ENCODE measurements at regions not wholly inside any gene's neighbourhood (a gene's known extent, or its start where the extent isn't known, plus 50 kb on each side); places are given as distances from the start of the nearest gene placed in this dataset.
"Not testable (repeated sequence)": the region's sequence is repeated elsewhere in the genome, so short reads cannot be mapped to it uniquely, and the experiment has no call there.

DNA sequence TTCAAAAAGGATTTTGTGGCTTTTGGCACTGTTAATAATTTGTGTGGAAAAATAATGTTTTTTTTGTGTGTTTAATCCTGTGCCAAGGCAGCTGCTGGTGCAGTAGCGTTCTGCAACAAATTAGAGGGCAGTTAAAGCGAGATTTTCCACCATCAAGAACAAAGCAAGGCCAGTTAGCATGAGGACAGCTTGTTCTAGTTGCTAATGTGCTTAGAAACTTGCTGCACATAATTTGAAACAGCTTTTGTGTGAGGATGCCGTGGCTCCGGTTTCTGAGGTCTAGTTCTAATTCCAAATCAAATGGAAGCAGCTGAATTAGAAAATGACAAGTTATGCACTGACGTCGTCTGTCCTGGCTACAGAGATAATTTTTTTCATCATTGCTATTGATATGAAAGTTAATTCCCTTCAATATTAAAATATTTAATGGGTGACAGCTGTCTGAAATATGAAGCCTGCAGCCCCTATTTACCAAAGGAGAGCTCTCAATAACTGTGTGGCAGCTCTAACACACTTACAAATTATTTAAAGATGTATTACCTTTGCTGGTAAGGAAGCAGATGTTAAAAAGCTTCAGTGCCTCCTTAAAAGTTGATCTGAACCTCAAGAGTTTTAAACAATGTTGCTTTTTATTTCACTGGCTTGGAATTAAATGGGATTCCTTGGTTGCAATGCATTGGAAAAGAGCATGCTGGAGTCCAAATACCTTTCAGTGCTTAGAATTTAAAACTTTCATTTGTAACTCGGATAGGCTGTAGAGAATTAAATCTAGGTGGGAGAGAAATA lies 128.6 kb downstream of the SPATA31D1 start:
- no peak for FAIRE-seq

- FAIRE-seq, result no peak
Measured at GRCh38 chr9:82122731-82123130, 134.2 kb downstream of the SPATA31D1 start.

DNA sequence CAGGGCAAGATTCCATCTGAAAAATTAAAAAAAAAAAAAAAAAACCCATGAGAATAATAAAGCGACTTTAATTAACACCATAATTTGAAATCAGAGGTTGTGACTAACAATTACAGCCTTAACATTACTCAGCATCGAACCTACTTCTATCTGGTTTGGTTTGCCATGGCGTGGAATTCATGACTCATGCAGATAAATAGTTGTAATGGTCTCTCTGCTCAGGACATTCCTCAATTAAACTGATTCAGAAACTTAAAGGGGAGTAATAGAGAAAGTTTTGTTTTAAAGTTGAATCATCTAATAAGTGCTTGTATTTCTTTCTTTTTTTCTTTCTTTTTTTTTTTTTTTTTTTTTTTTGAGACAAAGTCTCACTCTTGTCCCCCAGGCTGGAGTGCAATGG lies 135.5 kb downstream of the SPATA31D1 start:
- FAIRE-seq, result no peak

DNA sequence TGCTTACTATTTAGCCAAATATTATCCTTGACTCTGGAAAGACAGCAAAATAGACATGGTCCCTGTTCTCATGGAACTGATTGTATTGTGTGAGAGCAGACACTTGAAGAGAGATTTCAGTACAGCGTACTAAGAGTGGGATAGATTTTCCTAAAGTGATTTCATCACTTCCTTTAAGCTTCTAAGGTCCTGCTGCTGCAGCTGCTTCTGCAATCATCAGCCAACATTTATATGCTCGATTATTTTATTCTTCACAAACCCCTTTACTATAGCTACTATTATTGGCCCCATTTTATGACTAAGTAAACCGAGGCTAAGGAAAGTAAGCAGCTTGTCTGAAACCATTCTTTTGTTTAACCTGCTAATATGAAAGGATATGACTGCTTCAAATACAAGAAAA lies 137.7 kb downstream of the SPATA31D1 start:
- no peak for FAIRE-seq

- FAIRE-seq, result no peak
Measured at GRCh38 chr9:82127465-82127864, 138.9 kb downstream of the SPATA31D1 start.

DNA sequence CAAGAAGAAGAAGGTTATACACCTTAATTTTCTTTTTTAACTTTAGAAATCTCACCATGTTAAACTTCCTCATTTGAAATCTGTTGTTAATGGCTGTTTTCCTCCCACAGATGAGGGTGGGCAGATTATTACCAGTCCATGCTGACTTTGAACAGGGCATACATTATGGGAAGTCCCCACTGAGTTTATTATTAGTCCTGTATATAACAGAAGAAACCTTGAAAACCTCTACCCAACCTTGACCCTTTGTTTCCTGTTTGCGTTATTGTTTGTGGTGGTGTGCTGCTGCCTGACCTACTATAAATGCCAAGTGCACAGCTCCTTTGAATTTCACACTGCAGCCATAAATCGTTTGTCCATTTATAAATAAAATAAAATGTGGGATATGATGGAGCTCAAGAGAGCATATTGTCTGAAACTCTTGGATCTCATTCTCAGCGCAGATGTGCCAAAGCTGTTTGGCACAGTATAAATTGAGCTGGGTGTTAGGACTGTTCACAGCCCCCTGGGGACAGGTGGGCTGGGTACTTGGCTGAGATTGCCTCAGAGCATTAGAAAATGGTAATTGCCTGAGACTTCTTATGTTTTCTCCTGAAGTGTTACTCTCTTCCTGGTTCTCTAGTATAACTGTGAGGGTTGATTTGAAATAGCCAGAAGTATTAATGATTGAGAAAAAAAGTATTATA lies 139.6 kb downstream of the SPATA31D1 start:
- no peak for FAIRE-seq

- no peak for FAIRE-seq
Measured at GRCh38 chr9:82129708-82130107, 141.1 kb downstream of the SPATA31D1 start.

DNA sequence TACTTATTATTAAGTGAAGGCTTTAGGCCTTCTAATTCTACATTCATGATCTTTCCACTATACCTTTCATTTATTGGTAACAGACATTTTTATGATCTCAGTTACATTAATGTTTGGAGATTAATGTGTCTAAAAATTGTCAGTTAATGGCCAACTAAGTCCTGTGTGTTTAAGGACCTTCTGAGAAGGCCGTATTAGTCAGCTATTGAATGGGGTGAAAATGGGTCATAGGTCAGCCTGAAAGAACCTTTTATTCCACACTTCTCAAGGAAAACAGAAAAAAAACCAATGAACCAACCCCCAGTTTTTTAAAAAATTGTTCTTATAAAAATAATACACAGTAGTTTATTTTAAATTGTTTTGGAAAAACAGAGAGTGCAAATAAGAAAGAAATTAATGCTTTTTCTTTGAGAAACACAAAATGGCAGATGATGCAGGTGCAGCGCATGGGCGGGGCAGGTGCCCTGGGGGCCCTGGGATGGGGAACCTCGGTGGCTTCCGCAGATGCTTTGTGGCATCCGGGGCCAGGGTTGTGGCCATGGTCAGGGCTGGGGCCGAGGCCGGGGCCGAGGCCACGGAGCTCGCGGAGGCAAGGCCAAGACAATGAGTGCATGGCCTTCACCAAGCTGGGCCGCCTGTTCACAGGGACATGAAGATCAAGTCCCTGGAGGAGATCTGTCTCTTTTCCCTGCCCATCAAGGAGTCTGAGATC lies 141.9 kb downstream of the SPATA31D1 start:
- FAIRE-seq, result no peak

- no peak for FAIRE-seq
Measured at GRCh38 chr9:82131072-82131471, 142.5 kb downstream of the SPATA31D1 start.

- no peak for FAIRE-seq
Measured at GRCh38 chr9:82132024-82132423, 143.5 kb downstream of the SPATA31D1 start.

DNA sequence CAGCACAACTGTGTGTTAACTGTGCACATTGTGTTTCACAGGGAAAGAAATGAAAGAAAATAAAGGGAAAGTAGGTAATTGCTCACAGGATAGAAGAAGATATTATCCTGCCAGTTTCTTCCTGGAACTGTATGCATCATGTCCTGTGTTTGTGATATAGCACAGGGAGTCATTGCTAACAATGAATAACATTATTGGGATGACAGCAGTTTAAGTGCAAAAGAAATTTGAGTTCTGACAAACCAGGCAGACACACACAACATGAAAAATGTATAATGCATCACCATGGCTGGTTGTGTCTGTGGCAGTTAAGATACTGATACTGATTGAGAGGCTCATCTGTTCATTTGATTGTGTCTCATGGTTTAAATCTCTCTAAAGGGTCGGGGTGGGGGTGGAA lies 145.4 kb downstream of the SPATA31D1 start:
- no peak for FAIRE-seq

GRCh38 chr9:82135106-82135505 lies 146.5 kb downstream of the SPATA31D1 start:
- no peak for FAIRE-seq

GRCh38 chr9:82138081-82138480 lies 149.5 kb downstream of the SPATA31D1 start:
- FAIRE-seq, result not testable (repeated sequence)

- no peak for FAIRE-seq
Measured at GRCh38 chr9:82140471-82140870, 151.9 kb downstream of the SPATA31D1 start.

DNA sequence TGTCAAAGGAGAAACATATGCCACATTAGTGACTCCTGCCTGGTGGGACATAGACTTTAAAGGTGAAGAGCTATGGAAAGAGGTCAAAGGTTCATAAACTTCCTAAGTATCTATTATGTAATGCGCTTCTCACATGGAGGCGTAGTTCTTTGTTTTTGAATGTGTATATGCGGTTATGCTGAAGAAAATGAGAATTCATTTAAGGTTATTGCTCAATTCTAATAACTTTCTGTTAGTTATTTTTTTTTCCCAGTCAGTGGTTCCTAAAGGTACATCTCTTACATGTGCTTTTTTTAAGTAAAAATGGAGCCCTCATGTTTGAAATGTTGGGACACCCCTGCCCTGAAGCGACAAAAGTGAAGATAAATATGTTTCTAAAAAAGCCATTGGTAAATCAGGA lies 156.2 kb downstream of the SPATA31D1 start:
- FAIRE-seq, result no peak

DNA sequence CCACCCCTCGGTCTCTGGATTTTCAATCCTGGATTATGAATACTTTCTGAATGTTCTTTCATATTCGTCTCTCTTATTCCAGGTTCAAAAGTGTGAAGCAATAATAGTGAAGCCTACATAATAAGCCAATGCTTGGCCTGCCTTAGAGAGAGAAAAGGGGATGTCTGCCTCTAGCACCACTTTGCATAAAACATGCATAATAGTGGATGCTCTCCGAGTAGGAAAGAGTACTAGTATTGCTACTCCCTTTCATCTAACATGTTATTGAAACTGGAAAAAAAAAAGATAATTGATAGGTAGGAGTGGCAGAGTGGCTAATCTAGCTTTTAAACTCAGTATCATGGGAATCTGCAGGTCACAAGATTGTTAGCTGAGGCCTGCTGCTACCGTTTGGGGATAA lies 158.1 kb downstream of the SPATA31D1 start:
- FAIRE-seq, result no peak

DNA sequence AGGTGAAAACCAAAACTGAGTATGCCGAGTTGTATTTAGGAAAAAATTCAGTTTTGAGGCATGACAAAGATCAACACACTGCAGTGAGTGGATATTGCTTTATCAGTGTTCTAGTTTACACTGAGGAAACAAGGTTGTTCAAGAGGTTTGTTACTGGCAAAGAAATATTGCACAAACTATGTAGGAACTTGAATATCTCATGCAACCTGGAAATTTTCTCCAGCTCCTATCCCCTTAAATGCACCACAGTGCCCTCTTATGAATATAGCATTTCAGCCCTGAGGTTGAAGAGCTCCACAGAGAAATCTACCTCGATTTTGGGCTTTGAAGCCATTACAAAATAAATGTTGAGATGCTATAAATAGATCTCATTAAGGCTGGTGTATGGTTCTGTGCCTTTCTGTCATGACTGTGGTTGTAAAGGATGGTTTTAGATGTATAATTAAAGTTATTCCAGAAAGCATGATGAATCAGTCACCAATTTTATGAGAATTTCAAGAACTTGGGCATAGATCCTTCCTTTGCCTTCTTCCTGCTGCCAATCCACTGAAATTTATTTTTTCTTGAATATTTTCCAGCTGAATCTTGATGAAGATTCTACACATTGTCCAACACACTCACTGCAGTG lies 159.3 kb downstream of the SPATA31D1 start:
- FAIRE-seq, result no peak

DNA sequence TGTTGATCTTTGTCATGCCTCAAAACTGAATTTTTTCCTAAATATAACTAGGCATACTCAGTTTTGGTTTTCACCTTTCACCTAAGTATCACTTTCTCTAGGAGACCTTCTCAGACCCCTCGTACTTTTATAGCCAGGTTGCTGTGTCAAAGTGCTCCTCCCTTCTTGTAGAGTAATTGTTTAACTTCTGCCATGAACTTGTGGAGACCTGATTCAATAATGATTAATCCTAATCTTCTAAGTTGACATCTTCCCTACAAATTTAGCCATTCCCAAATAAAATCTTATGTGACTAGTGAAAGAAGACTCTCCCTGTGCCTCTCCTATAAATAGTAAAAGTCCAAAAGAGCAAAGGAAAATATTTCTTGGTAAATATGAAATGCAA lies 159.8 kb downstream of the SPATA31D1 start:
- no peak for FAIRE-seq

DNA sequence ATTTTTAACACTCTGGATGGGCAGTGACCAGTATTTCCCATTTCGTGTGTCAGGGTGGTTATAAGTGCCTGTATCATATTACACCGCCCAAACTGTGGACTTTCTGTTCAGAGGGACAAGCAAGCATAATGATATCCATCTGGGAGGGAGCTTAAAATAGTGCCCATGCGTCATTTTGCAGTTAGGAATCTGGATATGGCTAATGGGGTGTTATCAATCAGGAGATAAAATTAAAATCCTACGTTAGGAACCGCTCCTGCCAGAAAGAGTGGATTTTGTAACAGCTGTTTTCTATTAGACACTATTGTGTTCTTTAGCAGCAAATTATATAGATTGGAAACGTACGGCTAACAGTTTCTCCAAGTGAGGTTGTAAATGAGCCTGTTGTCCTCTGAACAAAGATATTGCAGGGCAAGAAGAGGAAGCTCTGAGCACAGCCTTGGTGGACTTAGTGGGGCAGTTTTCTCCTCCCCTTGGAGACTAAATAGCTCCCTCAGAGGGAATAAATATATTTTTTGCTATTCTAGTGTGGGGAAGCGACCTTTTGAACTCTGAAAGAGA lies 160.4 kb downstream of the SPATA31D1 start:
- no peak for FAIRE-seq

- no peak for FAIRE-seq
Measured at GRCh38 chr9:82149501-82149946, 161.0 kb downstream of the SPATA31D1 start.

DNA sequence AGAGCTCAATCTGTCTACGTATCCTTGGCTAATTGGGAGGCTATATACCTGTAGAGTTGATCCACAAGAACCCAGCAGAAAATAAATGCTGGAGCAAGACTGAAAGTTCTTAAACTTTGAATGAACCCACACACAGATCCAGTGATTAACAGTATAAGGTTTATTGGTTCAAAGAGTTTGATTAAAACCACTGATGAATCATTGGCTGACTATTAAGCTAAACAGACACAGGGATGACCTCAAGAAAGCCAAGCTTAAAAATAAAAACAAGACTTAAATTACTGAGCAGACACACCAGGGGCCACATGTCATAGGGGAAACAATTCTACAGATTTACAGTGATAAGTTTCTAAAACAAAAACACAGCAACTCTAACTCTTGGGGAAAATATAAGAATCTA lies 163.6 kb downstream of the SPATA31D1 start:
- no peak for FAIRE-seq

GRCh38 chr9:82153032-82153431 lies 164.5 kb downstream of the SPATA31D1 start:
- FAIRE-seq, result no peak

DNA sequence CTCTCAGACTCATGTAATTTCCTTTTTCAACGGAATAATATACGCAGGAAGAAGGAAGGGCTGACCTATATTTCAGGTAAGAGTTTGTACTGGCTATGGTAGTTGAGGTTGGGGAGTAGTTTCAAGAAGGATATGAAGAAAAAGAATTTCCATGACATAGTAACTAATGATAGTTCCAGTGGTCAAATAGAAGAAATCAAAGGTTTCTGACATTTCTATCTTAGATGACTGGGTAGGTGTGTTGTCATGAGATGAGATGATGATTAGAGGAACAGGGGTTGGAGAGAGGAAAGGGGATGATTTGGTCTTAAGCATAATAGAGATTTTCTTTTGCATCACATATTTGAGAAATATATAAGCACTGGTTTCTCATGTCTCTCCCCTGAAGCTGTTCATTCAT lies 166.0 kb downstream of the SPATA31D1 start:
- no peak for FAIRE-seq

All from G401.6 (cell line).